K562 (cell line): ENCODE measurements at regions not wholly inside any gene's neighbourhood (a gene's known extent, or its start where the extent isn't known, plus 50 kb on each side); places are given as distances from the start of the nearest gene placed in this dataset.

Experiments used
- ATAC-seq: fragments of 200-7000 bp; cut with Tn5 transposase; 3 replicates; pipeline ENCODE4 v1.9.1; 2020; ENCODE audit warnings: moderate library complexity
- BruUV-seq: library from RNA; stranded (reverse); fragments of 400-500 nt; replicated peaks from 2 replicates; lab custom pipeline; 2021; lab: Mats Ljungman, UMichigan
- CTCF ChIA-PET: fragments of 300-600 bp; formaldehyde crosslinking; extraction: SDS; loops from one replicate; lab custom pipeline; 2021; ENCODE audit warnings: low intra/inter-chr PET ratio; lab: Yijun Ruan, JAX
- POLR2A ChIA-PET: fragments of 300-600, 350-650 bp; sonication (Branson Sonifier 250); formaldehyde crosslinking; extraction: SDS; loops from one replicate; lab custom pipeline; 2021; ENCODE audit warnings: antibody characterized with exemption, inconsistent platforms; lab: Yijun Ruan, JAX
- DNase-seq, 4 experiments: peaks; one replicate each; pipeline versions ENCODE4 v3.0.0 to v3.0.0-alpha.2; 2011 to 2018; ENCODE audit warnings: low spot score in 3 of 4, mixed read lengths in 3 of 4; ENCODE audit errors: extremely low read depth in 1 of 4
- FAIRE-seq: peaks from 2 replicates; lab custom pipeline; 2011; peaks lifted over from hg19 to GRCh38; lab: Jason Lieb, UNC
- H2AFZ ChIP-seq: 2 replicates; pipeline ENCODE4 v1.6.0; 2011; ENCODE audit warnings: low read depth, low read length, control low read depth, inconsistent platforms
- H3K27ac ChIP-seq: fragments of 200-600 bp; 3 replicates; pipeline ENCODE4 v1.8.0; 2011; ENCODE audit warnings: low read depth, mild to moderate bottlenecking, control low read depth, inconsistent platforms, low read length, moderate library complexity, mixed read lengths; ENCODE audit errors: extremely low read depth
- H3K27me3 ChIP-seq, 2 experiments: fragments of 300-600 bp in 1 of 2; 2 replicates in 1 of 2; 3 replicates in 1 of 2; pipeline versions ENCODE4 v1.6.0 to v1.8.0; 2011; ENCODE audit warnings: inconsistent platforms in 2 of 2, low read length in 2 of 2, mild to moderate bottlenecking in 1 of 2, mixed read lengths in 1 of 2, moderate library complexity in 1 of 2; ENCODE audit not compliant: control insufficient read depth in 2 of 2, insufficient read depth in 2 of 2
- H3K36me3 ChIP-seq: fragments of 300-600 bp; 3 replicates; pipeline ENCODE4 v1.8.0; 2011; ENCODE audit warnings: mild to moderate bottlenecking, low read length, inconsistent platforms; ENCODE audit not compliant: control insufficient read depth, insufficient read depth
- H3K4me1 ChIP-seq, 2 experiments: fragments of 200-600 bp in 1 of 2; replicated peaks in 1 of 2; 2 replicates in 1 of 2; 3 replicates in 1 of 2; pipeline versions ENCODE4 v1.5.1 to v1.8.0; 2011; ENCODE audit warnings: inconsistent platforms in 2 of 2, low read length in 2 of 2, mild to moderate bottlenecking in 1 of 2, mixed read lengths in 1 of 2, moderate library complexity in 1 of 2; ENCODE audit not compliant: control insufficient read depth in 2 of 2, insufficient read depth in 2 of 2
- H3K4me2 ChIP-seq: 2 replicates; pipeline ENCODE4 v1.6.1; 2011; ENCODE audit warnings: low read length, control low read depth, inconsistent platforms, mixed read lengths; ENCODE audit not compliant: insufficient read depth
- H3K4me3 ChIP-seq: fragments of 200-600 bp; sonication (generic), shearing (Covaris generic); 2 replicates; pipeline ENCODE4 v1.5.1; 2016; ENCODE audit warnings: control low read depth, inconsistent platforms
- H3K79me2 ChIP-seq: fragments of 200-600 bp; 3 replicates; pipeline ENCODE4 v1.8.0; 2011; ENCODE audit warnings: low read length, inconsistent platforms; ENCODE audit not compliant: control insufficient read depth, insufficient read depth
- H3K9ac ChIP-seq, 2 experiments: 2 replicates each; pipeline versions ENCODE4 v1.6.0 to v1.6.1; 2011; ENCODE audit warnings: low read depth in 2 of 2, low read length in 2 of 2, control low read depth in 1 of 2, inconsistent platforms in 1 of 2, mild to moderate bottlenecking in 1 of 2, mixed read lengths in 1 of 2; ENCODE audit not compliant: insufficient read depth in 1 of 2
- H3K9me1 ChIP-seq: one replicate; pipeline ENCODE4 v1.6.0; 2011; ENCODE audit warnings: inconsistent platforms, mild to moderate bottlenecking, low read length, moderate library complexity; ENCODE audit not compliant: control insufficient read depth, insufficient read depth
- H3K9me3 ChIP-seq: replicated peaks from 2 replicates; pipeline ENCODE4 v1.5.1; 2011; ENCODE audit warnings: low read depth, low read length, inconsistent platforms; ENCODE audit not compliant: control insufficient read depth, insufficient read depth
- H4K20me1 ChIP-seq: replicated peaks from 2 replicates; pipeline ENCODE4 v1.6.1; 2011; ENCODE audit warnings: low read length, inconsistent platforms, mixed read lengths; ENCODE audit not compliant: control insufficient read depth, insufficient read depth
- ARID4B ChIP-seq: sonication (generic); formaldehyde crosslinking; IDR thresholded peaks from 2 replicates; pipeline ENCODE4 v1.8.0; 2022; ENCODE audit warnings: mild to moderate bottlenecking, missing genetic modification reagents
- E4F1 ChIP-seq: fragments of 250-450 bp; sonication (Bioruptor Pico); IDR thresholded peaks from 2 replicates; pipeline ENCODE4 v1.5.0; 2021; ENCODE audit warnings: mild to moderate bottlenecking, borderline replicate concordance
- HDAC2 ChIP-seq: fragments of 450-650 bp; IDR thresholded peaks from 2 replicates; pipeline ENCODE4 v1.6.1; 2016; ENCODE audit warnings: mild to moderate bottlenecking
- NFE2L1 ChIP-seq: fragments of 450-650 bp; IDR thresholded peaks from 2 replicates; pipeline ENCODE4 v1.6.1; 2016; ENCODE audit warnings: missing genetic modification characterization, low read depth, mild to moderate bottlenecking, missing compliant biosample characterization, moderate library complexity, borderline replicate concordance
- RAD51 ChIP-seq: fragments of 450-650 bp; IDR thresholded peaks from 2 replicates; pipeline ENCODE4 v1.7.1; 2016; ENCODE audit warnings: low read depth, mild to moderate bottlenecking, borderline replicate concordance
- SIN3B ChIP-seq: fragments of 450-650 bp; IDR thresholded peaks from 2 replicates; pipeline ENCODE4 v1.6.1; 2017; ENCODE audit warnings: low read depth, mild to moderate bottlenecking, moderate library complexity
- SRSF1 ChIP-seq: fragments of 200-400 bp; formaldehyde crosslinking; IDR thresholded peaks from 2 replicates; pipeline ENCODE4 v1.6.1; 2017; ENCODE audit warnings: mild to moderate bottlenecking, low read depth, low read length, moderate library complexity
- U2AF2 ChIP-seq: fragments of 200-400 bp; formaldehyde crosslinking; optimal IDR thresholded peaks from 2 replicates; pipeline ENCODE3; 2017; ENCODE audit warnings: low read depth, mild to moderate bottlenecking, low read length
- ZBTB9 ChIP-seq: fragments of 450-650 bp; formaldehyde crosslinking; IDR thresholded peaks from 2 replicates; pipeline ENCODE4 v1.4.0; 2020; ENCODE audit warnings: mild to moderate bottlenecking, moderate library complexity
- ZNF174 ChIP-seq: fragments of 250-450 bp; sonication (Bioruptor Pico); IDR thresholded peaks from 2 replicates; pipeline ENCODE4 v1.4.0; 2020; ENCODE audit warnings: mild to moderate bottlenecking
- ZNF77 ChIP-seq: fragments of 250-450 bp; sonication (Bioruptor Pico); IDR thresholded peaks from 2 replicates; pipeline ENCODE4 v1.5.0; 2020
- WGBS: fragments of 100-300 bp; shearing (Covaris generic); methylation state at CpG from one replicate; pipeline ENCODE4 v1.1.6; 2016; ENCODE audit warnings: low coverage, mixed read lengths; ENCODE audit not compliant: insufficient coverage; ENCODE audit errors: missing lambda C conversion rate; 5-methylcytosine and 5-hydroxymethylcytosine counted together
- in situ Hi-C: fragments of 300-500 bp; cut with MboI; formaldehyde crosslinking; loops from 4 replicates; pipeline ENCODE4 v1.15.0; 2018; ENCODE audit warnings: inconsistent platforms, mixed read lengths
- intact Hi-C: fragments of 100-400 bp; cut with micrococcal nuclease; formaldehyde crosslinking; loops from 2 replicates; pipeline ENCODE4 v1.14.2; 2022

GRCh38 chr2:52312486-52312885 lies 1280.6 kb upstream of the NRXN1 start:
- H3K27me3 ChIP-seq: no peaks in the 10 kb centered on the region
- no peak overlapping the region for H3K4me2 ChIP-seq
- no peaks in the 10 kb centered on the region for H4K20me1 ChIP-seq
- H3K27ac ChIP-seq: no peak overlapping the region
- no peak for FAIRE-seq
- no peaks in the 10 kb centered on the region for H3K79me2 ChIP-seq
- no peak for ATAC-seq
- H3K9ac ChIP-seq: no peak overlapping the region
- ChIA-PET CTCF (no interaction called here), POLR2A (no interaction called here)
- DNase-seq: no peak
- BruUV-seq: no TSS peak
- no peaks in the 10 kb centered on the region for H3K9me1 ChIP-seq
- 0% methylated on average over 2 of the region's 2 CpGs for WGBS
- no peaks in the 10 kb centered on the region for H3K9me3 ChIP-seq
- in situ Hi-C loops: no loop called here
- no peak overlapping the region for H2AFZ ChIP-seq
- intact Hi-C loops: no loop called here
- H3K36me3 ChIP-seq: no peaks in the 10 kb centered on the region
- H3K4me1 ChIP-seq: no peaks in the 10 kb centered on the region
- no peak overlapping the region for H3K4me3 ChIP-seq
- TF ChIP-seq ZNF174 (CRISPR knock-in tag): no peak
- no peak for TF ChIP-seq RAD51
- TF ChIP-seq U2AF2: no peak
- no peak for TF ChIP-seq SRSF1
- no peak for TF ChIP-seq ZBTB9 (CRISPR knock-in tag)
- no peak for TF ChIP-seq HDAC2
- TF ChIP-seq ZNF77 (CRISPR knock-in tag): no peak
- TF ChIP-seq E4F1 (CRISPR knock-in tag): no peak
- TF ChIP-seq ARID4B (CRISPR knock-in tag): no peak
- no peak for TF ChIP-seq SIN3B
- TF ChIP-seq NFE2L1 (tag): no peak
